H9 (cell line): ENCODE measurements at regions not wholly inside any gene's neighbourhood (a gene's known extent, or its start where the extent isn't known, plus 50 kb on each side); places are given as distances from the start of the nearest gene placed in this dataset.

Experiments
- DNase-seq: peaks from one replicate; pipeline ENCODE4 v3.0.0-alpha.2; 2017
- H2AFZ ChIP-seq: one replicate; pipeline ENCODE4 v1.6.1; 2013; ENCODE audit warnings: mild to moderate bottlenecking, low read length, control low read depth, moderate library complexity
- H2AK5ac ChIP-seq: 2 replicates; pipeline ENCODE4 v1.6.1; 2013; ENCODE audit warnings: low read length, control low read depth, mixed read lengths; ENCODE audit not compliant: insufficient read length
- H2BK120ac ChIP-seq: one replicate; pipeline ENCODE4 v1.6.1; 2013; ENCODE audit warnings: low read depth, mild to moderate bottlenecking, low read length, control low read depth, inconsistent platforms; ENCODE audit not compliant: poor library complexity, severe bottlenecking
- H2BK12ac ChIP-seq: 2 replicates; pipeline ENCODE4 v1.6.1; 2013; ENCODE audit warnings: low read length, control low read depth, mixed read lengths, low read depth; ENCODE audit not compliant: insufficient read length
- H2BK15ac ChIP-seq: 2 replicates; pipeline ENCODE4 v1.6.1; 2013; ENCODE audit warnings: low read depth, low read length, control low read depth
- H2BK20ac ChIP-seq: one replicate; pipeline ENCODE4 v1.6.1; 2013; ENCODE audit warnings: low read depth, mild to moderate bottlenecking, low read length, control low read depth, inconsistent platforms; ENCODE audit not compliant: poor library complexity, severe bottlenecking
- H2BK5ac ChIP-seq: 2 replicates; pipeline ENCODE4 v1.6.1; 2013; ENCODE audit warnings: low read length, control low read depth, mixed read lengths; ENCODE audit not compliant: insufficient read length
- H3K14ac ChIP-seq: 2 replicates; pipeline ENCODE4 v1.6.1; 2013; ENCODE audit warnings: low read length, control low read depth; ENCODE audit not compliant: insufficient read depth
- H3K18ac ChIP-seq: 2 replicates; pipeline ENCODE4 v1.6.1; 2013; ENCODE audit warnings: low read depth, mild to moderate bottlenecking, mixed read lengths, low read length, control low read depth; ENCODE audit not compliant: insufficient read length
- H3K23ac ChIP-seq: 2 replicates; pipeline ENCODE4 v1.6.1; 2013; ENCODE audit warnings: low read length, control low read depth, mixed read lengths, low read depth; ENCODE audit not compliant: insufficient read length
- H3K23me2 ChIP-seq: 2 replicates; pipeline ENCODE4 v1.6.1; 2013; ENCODE audit warnings: low read depth, mild to moderate bottlenecking, mixed read lengths, low read length, control low read depth; ENCODE audit not compliant: insufficient read length, poor library complexity, severe bottlenecking
- H3K27ac ChIP-seq: 2 replicates; pipeline ENCODE4 v1.5.1; 2013; ENCODE audit warnings: low read length, control low read depth, mixed read lengths, low read depth; ENCODE audit not compliant: insufficient read length
- H3K27me3 ChIP-seq: 2 replicates; pipeline ENCODE4 v1.6.1; 2013; ENCODE audit warnings: low read length, control low read depth, inconsistent platforms; ENCODE audit not compliant: insufficient read depth
- H3K4ac ChIP-seq: 2 replicates; pipeline ENCODE4 v1.6.1; 2013; ENCODE audit warnings: low read depth, mild to moderate bottlenecking, control low read depth, inconsistent platforms, low read length, moderate library complexity
- H3K4me1 ChIP-seq: 2 replicates; pipeline ENCODE4 v1.6.1; 2013; ENCODE audit warnings: low read length, control low read depth, inconsistent platforms; ENCODE audit not compliant: insufficient read depth
- H3K4me2 ChIP-seq: 2 replicates; pipeline ENCODE4 v1.6.1; 2013; ENCODE audit warnings: low read length, control low read depth, mixed read lengths; ENCODE audit not compliant: insufficient read length, insufficient read depth
- H3K56ac ChIP-seq: 2 replicates; pipeline ENCODE4 v1.6.1; 2013; ENCODE audit warnings: low read depth, mild to moderate bottlenecking, mixed read lengths, low read length, control low read depth; ENCODE audit not compliant: insufficient read length
- H3K79me1 ChIP-seq: 2 replicates; pipeline ENCODE4 v1.6.1; 2013; ENCODE audit warnings: low read depth, mild to moderate bottlenecking, moderate library complexity, low read length, control low read depth, inconsistent platforms; ENCODE audit not compliant: insufficient read depth, poor library complexity, severe bottlenecking
- H3K79me2 ChIP-seq: 2 replicates; pipeline ENCODE4 v1.6.1; 2013; ENCODE audit warnings: low read length, control low read depth, inconsistent platforms; ENCODE audit not compliant: insufficient read depth
- H3K9ac ChIP-seq: 2 replicates; pipeline ENCODE4 v1.6.1; 2013; ENCODE audit warnings: low read length, control low read depth, mixed read lengths; ENCODE audit not compliant: insufficient read length; ENCODE audit errors: extremely low read depth
- H3K9me3 ChIP-seq: one replicate; pipeline ENCODE4 v1.6.1; 2013; ENCODE audit warnings: low read depth, low read length, inconsistent platforms; ENCODE audit not compliant: control insufficient read depth
- H3T11ph ChIP-seq: one replicate; pipeline ENCODE4 v1.6.1; 2013; ENCODE audit warnings: mild to moderate bottlenecking, low read length, control low read depth, inconsistent platforms
- H4K20me1 ChIP-seq: one replicate; pipeline ENCODE4 v1.6.1; 2013; ENCODE audit not compliant: control insufficient read depth, insufficient read length, insufficient read depth
- H4K5ac ChIP-seq: 2 replicates; pipeline ENCODE4 v1.6.1; 2013; ENCODE audit warnings: low read depth, mild to moderate bottlenecking, mixed read lengths, low read length, control low read depth; ENCODE audit not compliant: insufficient read length
- H4K8ac ChIP-seq: replicated peaks from 2 replicates; pipeline ENCODE4 v1.6.1; 2013; ENCODE audit warnings: low read length, control low read depth, mixed read lengths, low read depth; ENCODE audit not compliant: insufficient read length
- H4K91ac ChIP-seq: 2 replicates; pipeline ENCODE4 v1.6.1; 2013; ENCODE audit warnings: low read depth, mild to moderate bottlenecking, moderate library complexity, mixed read lengths, low read length, control low read depth; ENCODE audit not compliant: insufficient read length
- H3K27ac Mint-ChIP-seq, 3 experiments: 2 replicates in 2 of 3; 3 replicates in 1 of 3; pipeline ENCODE4 v1.8.0; 2020 to 2021; ENCODE audit warnings: mixed read lengths in 3 of 3, mild to moderate bottlenecking in 1 of 3, moderate library complexity in 1 of 3
- H3K27me3 Mint-ChIP-seq: 2 replicates; pipeline ENCODE4 v1.8.0; 2021; ENCODE audit warnings: low read depth, mild to moderate bottlenecking, moderate library complexity, mixed read lengths
- H3K36me3 Mint-ChIP-seq, 3 experiments: 2 replicates in 2 of 3; 3 replicates in 1 of 3; pipeline ENCODE4 v1.8.0; 2020 to 2021; ENCODE audit warnings: low read depth in 3 of 3, mixed read lengths in 3 of 3; ENCODE audit not compliant: insufficient read depth in 1 of 3
- H3K4me1 Mint-ChIP-seq, 2 experiments: 2 replicates each; pipeline ENCODE4 v1.8.0; 2020; ENCODE audit warnings: mixed read lengths in 2 of 2
- H3K4me3 Mint-ChIP-seq, 2 experiments: 2 replicates in 1 of 2; 3 replicates in 1 of 2; pipeline ENCODE4 v1.8.0; 2020 to 2021; ENCODE audit warnings: mild to moderate bottlenecking in 2 of 2, mixed read lengths in 2 of 2, moderate library complexity in 1 of 2
- H3K9me3 Mint-ChIP-seq, 2 experiments: 2 replicates in 1 of 2; 3 replicates in 1 of 2; pipeline ENCODE4 v1.8.0; 2020; ENCODE audit warnings: mild to moderate bottlenecking in 2 of 2, mixed read lengths in 2 of 2, moderate library complexity in 1 of 2
- CTCF ChIP-seq: fragments of 200-600 bp; sonication (generic); conservative IDR thresholded peaks from 3 replicates; pipeline ENCODE4 v1.8.0; 2021; ENCODE audit warnings: antibody characterized with exemption, mild to moderate bottlenecking
- WGBS: extraction: QIAGEN DNeasy Blood & Tissue Kit; methylation state at CpG from one replicate; pipeline ENCODE4 v1.1.7; 2013; ENCODE audit warnings: missing lambda C conversion rate, low lambda C conversion rate, mixed read lengths; ENCODE audit not compliant: insufficient read length; ENCODE audit errors: extremely low coverage; 5-methylcytosine and 5-hydroxymethylcytosine counted together

GRCh38 chr16:73951481-73951880 is 345.1 kb upstream of the PSMD7 start:
- no peaks in the 10 kb centered on the region for H3K27me3 Mint-ChIP-seq

More at GRCh38 chr16:73951481-73951880, 345.1 kb upstream of the PSMD7 start:
- Histone ChIP-seq H2BK20ac (no peak overlapping the region), H4K20me1 (no peaks in the 10 kb centered on the region), H2BK120ac (no peak overlapping the region), H3K4me1 (no peaks in the 10 kb centered on the region), H4K8ac (peak overlapping the region; percentile 47), H2BK12ac (no peak overlapping the region), H3K27me3 (no peaks in the 10 kb centered on the region), H3K23me2 (no peaks in the 10 kb centered on the region), H4K5ac (no peak overlapping the region), H4K91ac (no peak overlapping the region), H3K18ac (no peak overlapping the region), H3K9me3 (no peaks in the 10 kb centered on the region), H3K14ac (no peak overlapping the region), H3K79me2 (no peaks in the 10 kb centered on the region), H3T11ph (no peak overlapping the region), H3K23ac (no peak overlapping the region), H2BK5ac (no peak overlapping the region), H3K27ac (no peak overlapping the region), H2AK5ac (no peak overlapping the region), H3K4ac (no peak overlapping the region), H2AFZ (no peak overlapping the region), H3K56ac (no peak overlapping the region), H2BK15ac (no peak overlapping the region), H3K79me1 (no peaks in the 10 kb centered on the region), H3K9ac (no peak overlapping the region), H3K4me2 (no peak overlapping the region)
- Mint-ChIP-seq H3K27ac (peak overlapping the region in 1 of 3 experiments; percentile 85; a peak in 2 of 7 replicates), H3K4me1 (peaks cover 10 to 15% of the 10 kb centered on the region in 2 experiments; a peak in 3 of 4 replicates), H3K36me3 (no peaks in the 10 kb centered on the region), H3K4me3 (no peak overlapping the region), H3K9me3 (no peaks in the 10 kb centered on the region)
- DNase-seq, result no peak
- WGBS, result no CpG with 5 or more reads among the region's 3 CpGs
- no peak for TF ChIP-seq CTCF
